ENCODE measurements at regions not wholly inside any gene's neighbourhood (a gene's known extent, or its start where the extent isn't known, plus 50 kb on each side); places are given as distances from the start of the nearest gene placed in this dataset.
A peak's percentile ranks its signal among the peaks of the same experiment; 100 is the strongest.
"Not testable (repeated sequence)": the region's sequence is repeated elsewhere in the genome, so short reads cannot be mapped to it uniquely, and the experiment has no call there.

DNA sequence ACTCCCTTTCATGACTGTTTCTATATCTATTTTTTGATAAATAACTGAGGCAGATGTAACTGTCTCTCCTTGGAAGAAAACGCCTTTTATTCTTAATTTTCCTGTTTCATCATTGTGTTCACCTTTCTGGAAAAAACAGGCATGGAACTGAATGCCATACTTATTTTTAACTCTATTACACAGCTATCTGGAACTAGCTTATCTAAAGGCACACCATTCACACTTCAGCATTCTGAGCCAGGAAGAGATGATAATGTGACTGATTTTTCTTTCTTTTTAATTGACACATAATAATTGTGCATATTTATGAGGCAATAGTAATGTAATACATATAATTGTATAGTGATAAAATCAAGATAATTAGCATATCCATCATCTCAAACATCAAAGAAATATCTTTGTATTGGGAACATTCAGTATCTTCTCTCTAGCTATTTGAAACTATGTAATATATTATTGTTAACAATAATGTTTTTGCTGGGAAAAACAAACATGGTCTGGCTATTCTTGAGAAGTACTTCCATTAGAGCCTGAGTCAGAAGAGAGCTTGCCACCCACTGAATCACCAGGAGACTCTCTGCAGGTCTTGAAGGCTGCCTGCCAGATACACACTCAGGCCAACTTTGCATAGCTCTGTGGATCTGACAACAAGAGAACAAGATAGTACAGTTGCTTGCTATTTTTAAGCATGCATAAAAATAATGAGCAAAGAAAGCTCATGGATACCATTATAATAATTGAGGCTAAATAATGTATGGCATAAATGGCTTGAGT, 501.0 kb upstream of the EDIL3 start:
- peak; percentile 67 for DNase-seq (ENCODE audit: low read depth)

DNA sequence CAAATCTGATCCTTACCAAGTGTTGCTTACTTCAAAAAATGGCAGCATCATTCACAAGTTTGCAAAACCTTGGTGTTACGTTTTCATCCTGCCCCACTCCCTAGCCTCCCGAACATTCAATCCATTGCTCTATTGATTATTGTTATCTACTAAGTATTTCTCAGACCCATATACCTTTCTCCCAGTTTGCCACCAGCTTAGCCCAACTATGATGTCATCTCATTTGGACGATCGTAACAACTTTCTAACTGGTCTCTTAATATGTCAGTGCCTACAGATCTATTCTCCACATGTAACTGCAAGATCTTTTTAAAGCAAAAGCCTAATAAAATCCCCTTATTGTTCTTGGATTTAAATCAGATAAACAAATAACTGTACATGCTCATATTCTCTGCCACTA, 497.1 kb upstream of the EDIL3 start:
- DNase-seq (ENCODE audit: low read depth), result no peak

DNA sequence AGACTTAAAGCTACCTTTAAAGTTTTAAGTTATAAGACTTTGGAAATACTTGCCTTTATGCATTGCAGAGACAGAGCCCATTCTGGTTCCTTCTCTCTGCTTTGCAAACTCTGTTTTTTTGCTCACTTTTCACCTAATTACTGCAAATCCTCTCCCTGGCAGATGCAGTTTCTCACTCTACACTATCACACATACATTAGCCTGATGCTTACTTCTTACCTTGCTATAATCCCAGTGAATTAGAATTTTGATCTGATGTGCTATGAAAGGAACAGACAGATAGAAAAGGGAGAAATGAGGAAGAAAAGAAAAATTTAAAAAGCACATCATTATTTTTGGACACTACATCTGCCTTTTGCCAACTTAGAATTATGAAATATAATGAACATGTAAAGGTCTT, 489.5 kb upstream of the EDIL3 start:
- no peak for DNase-seq (ENCODE audit: low read depth)

DNA sequence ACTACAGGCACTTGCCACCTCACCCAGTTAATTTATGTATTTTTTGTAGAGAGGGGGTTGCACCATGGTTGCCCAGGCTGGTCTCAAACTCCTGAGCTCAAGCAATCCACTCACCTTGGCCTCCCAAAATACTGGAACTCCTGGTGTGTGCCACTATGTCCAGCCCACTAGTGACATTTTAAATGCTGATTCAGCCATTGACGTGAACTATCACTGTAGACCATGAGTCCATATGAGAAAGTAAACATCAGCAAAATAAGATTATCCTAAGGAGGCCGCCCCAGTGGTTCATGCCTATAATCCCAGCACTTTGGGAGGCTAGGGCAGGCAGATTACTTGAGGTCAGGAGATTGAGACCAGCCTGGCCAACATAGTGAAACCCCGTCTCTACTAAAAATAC, 488.1 kb upstream of the EDIL3 start:
- no peak for DNase-seq (ENCODE audit: low read depth)

DNA sequence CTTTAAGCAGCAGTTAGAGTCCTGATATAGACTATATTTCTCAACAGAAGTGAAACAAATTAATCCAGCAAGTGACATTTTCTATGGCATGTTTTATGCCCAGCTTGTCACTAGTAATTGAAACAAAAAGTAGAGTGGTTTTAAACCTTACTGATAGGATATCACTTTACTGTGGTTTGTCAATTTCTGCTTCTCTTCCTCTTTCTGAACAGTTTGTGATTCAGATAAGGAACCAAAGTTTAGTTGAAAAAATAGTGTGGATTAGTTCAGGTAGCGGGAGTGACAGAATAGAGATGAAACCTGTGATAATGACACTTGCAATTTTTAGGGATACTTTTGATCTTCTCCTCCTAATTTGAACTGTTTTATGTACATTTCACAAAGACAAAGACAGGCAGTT, 485.7 kb upstream of the EDIL3 start:
- DNase-seq (ENCODE audit: low read depth), result no peak

DNA sequence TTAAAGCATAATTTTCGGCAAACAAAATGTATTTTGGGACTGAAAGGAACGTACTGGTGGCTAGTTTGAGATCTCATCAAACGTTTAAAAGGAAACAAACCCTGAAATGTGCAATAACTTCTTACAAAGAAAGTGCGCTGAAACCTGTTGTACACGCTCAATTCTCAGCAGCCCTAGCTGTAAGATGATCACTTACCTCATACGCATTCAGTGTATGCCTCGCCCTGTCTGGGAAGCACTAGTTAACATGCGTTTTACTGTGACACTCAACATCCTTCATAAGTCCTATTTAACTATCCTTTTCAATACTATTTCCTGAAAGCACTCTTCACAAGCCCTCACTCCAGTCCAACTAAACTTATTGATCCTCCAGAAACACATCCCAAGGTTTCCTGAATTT, 485.0 kb upstream of the EDIL3 start:
- DNase-seq (ENCODE audit: low read depth), result no peak

DNA sequence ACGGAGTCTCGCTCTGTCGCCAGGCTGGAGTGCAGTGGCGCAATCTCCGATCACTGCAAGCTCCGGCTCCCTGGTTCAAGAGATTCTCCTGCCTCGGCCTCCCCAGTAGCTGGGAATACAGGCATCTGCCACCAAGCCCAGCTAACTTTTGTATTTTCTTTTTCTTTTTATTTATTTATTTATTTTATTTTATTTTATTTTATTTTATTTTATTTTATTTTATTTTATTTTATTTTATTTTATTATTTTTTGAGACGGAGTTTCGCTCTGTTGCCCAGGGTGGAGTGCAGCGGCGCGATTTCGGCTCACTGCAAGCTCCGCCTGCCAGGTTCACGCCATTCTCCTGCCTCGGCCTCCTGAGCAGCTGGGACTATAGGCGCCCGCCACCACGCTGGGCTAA, 479.3 kb upstream of the EDIL3 start:
- DNase-seq (ENCODE audit: low read depth), result not testable (repeated sequence)

DNA sequence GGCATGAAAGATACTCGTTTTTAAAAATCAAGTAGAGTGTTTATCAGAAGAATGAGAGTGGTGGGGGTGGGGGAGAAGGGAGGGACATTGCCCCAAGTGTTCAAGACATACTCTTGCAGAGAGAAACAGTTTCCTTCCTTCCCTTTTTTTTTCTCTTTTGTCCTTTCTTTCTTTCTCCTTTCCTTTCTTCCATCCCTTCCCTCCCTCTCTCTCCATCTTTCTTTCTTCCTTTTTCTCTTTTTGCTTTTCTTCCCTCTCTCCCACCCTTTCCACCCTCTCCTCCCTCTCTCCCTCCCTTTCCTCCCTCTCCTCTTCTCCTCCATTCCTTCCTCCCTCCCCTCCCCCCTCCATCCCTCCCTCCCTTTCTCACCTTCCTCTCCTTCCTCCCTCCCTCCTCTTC, 478.3 kb upstream of the EDIL3 start:
- no peak for DNase-seq (ENCODE audit: low read depth)

DNA sequence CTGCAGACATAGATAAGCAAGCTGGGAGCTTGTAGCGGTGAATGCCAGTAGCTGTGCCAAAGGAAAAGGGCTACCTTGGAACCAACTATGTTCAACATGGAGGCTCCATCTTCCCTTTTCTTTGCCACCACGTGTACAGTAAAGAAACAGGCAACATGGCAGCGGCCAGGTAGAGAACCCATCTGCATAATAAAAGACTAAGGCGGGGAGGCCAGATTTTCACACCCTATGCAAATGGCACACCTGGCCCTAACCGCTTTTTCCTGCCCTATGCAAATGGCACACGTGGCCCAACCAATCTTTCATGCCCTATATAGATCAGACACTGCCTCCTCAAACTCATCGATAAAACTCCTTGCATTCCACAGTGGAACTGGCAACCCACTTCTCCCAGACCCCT, 477.5 kb upstream of the EDIL3 start:
- no peak for DNase-seq (ENCODE audit: low read depth)

DNA sequence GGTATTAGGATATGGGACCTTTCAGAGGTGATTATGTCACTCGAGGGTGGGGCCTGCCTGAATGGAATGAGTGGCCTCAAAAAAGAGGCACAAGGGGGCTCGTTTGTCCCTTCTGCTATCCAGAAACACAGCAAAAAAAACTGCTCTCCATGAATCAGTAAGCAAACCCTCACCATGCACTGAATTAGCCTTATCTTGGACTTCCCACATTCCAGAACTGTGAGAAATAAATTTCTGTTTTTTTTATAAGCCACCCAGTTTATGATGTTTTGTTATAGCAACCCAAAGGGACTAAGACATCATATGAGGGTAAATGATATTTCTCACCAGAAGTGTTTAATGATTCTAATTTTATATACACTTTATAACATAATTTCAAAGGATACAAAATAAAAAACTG, 476.6 kb upstream of the EDIL3 start:
- DNase-seq (ENCODE audit: low read depth), result no peak

DNA sequence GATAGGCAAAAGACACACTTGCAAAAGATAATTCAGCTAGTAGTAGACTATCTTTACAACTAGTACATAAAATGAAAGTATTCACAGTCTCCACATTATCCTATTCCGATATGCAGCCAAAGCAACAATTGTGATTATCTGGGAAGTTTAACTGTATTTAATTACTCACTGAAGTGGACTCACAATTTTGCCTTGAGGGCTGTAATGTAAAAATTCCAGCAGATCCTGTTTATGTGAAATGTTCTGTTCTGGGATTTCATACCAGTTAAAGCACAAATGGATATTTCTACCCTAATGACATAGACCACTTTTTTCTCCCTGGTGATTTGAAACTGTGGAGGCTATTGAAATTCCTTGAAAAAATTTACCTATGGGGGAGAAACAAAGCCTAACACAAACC, 474.4 kb upstream of the EDIL3 start:
- DNase-seq (ENCODE audit: low read depth), result no peak

DNA sequence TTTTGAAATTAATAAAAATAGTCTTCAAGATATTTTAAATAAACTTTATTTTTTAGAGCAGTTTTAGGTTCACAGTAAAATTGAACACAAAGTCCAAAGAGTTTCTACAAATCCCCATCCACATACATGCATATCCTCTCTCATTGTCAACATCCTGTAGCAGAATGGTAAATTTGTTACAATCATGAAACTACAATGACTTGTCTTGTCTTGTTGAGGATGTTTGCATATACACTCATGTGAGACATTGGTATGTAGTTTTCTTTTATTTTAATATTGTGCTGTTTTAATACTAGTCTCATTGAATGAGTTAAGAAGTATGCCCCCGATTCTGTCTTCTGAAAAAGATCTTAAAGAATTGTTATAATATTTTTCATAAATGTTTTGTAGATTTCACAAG, 447.0 kb upstream of the EDIL3 start:
- no peak for DNase-seq (ENCODE audit: low read depth)

DNA sequence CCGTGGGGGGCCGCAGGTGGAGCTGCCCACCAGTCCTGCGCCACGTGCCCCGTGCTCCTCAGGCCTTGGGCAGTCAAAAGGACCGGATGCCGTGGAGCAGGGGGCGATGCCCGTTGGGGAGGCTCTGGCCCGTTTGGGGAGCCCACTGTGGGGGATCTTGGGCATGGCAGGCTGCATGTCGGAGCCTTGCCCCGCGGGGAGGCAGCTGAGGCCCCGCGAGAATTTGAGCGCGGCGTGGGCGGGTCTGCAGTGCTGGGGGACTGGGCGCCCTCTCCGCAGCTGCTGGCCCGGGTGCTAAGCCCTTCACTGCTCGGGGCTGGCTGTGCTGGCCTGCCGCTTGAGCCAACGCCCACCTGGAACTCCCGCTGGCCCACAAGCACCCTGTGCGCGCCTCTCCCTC, 445.6 kb upstream of the EDIL3 start:
- no peak for DNase-seq (ENCODE audit: low read depth)

DNA sequence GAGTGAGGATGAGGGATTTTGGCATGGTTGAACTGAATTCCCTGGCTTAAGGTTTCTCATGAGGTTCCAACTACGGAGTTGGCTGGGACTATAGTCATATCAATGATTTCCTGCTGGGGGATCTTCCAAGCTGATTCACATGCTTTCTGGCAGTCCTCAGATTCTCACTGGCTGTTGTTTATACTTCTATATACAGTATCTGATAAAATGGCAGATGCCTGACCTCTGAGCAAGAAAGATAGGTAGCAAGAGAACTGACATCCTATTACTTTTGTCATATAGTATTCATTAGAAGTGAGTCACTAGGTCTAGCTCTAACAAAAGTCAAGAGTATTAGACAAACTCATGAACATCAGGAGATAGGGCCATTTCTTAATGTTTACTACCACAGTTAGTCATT, 440.9 kb upstream of the EDIL3 start:
- DNase-seq (ENCODE audit: low read depth), result peak; percentile 26

DNA sequence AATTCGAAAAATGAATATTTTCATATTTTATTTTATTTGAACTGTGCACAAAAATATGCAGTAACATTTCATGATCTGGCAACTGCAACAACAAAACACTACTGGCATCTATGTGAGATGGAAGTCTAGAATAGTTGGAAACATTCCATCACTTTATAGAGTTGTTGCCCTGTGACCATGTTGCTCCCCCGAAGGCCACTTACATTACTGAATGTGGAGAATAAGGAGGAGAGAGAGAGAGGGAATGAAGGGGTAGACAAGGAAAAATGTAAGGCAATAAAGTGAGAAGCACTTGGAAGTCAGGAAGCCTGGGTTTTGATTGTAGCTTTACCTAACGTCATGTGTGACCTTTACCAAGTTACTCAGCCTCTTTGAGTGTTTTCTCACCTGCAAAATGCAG, 437.2 kb upstream of the EDIL3 start:
- no peak for DNase-seq (ENCODE audit: low read depth)

DNA sequence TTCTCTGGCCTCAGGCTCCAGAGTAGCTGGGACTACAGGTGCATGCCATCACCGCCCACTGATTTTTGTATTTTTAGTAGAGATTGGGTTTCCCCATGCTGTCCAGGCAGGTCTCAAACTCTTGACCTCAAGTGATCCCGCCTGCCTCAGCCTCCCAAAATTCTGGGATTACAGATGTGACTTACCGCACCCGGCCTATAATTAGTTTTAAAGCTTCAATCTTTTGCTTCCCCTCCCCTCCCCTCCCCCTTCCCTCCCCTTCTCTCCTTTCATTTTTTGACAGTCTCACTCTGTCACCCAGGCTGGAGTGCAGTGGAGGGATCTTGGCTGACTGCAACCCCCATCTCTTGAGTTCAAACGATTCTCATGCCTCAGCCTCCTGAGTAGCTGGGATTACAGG, 433.3 kb upstream of the EDIL3 start:
- DNase-seq (ENCODE audit: low read depth), result no peak

DNA sequence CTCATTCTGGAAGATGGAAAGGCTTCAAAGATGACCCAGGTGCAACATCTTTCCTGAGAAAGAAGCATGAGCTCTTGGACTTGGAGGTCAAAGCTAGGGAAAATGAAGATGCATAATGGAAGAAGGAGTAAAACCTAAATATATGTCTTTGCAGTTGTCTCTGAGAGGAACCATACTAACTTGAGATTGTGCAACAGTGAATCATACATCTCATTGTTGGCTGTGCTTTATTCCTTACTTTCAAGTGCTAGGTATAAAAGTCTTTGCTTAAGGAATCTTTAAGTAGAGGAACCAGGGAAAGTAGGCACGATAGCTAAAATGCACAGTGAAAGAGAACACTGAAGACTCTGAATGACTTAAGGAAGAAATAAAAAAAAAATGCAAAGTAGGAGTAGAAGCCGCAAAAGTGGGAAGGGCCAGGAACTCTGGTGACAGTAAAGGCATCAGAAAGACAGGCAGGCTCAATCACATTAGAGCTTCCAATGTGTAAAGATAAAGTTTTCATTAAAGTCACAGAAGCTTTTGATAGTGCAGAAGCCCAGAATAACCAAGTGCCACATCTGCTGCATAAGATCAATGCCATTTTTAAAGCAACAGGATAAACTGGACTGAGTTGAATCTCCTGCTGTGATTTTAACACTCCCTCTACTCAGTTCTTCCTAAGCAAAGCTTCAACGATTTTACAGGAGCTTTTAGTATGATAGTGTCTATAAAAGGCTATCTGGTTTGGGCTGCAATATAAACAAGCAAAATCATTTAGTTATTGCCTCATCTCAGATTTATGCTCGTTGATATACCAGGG, 432.3 kb upstream of the EDIL3 start:
- no peak for DNase-seq (ENCODE audit: low read depth)

DNA sequence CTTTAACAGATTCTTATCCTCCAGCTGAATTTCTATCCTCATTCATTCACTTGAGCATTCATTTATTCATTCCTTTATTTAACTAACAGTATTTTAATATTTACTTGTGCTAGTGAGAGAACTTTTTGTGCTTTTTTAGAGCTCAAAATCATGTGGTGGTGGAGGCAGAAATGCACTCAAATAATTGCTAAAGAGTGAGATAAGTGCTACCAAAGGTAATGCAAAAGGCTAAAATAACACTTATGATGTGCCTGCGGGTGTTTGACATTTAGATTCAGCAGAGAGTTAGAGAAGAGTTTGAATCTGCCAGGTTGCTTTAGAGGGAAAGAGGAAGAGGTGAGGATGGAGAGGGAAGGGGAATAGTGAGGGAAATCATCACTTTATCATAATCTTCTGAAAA, 431.5 kb upstream of the EDIL3 start:
- DNase-seq (ENCODE audit: low read depth), result no peak

DNA sequence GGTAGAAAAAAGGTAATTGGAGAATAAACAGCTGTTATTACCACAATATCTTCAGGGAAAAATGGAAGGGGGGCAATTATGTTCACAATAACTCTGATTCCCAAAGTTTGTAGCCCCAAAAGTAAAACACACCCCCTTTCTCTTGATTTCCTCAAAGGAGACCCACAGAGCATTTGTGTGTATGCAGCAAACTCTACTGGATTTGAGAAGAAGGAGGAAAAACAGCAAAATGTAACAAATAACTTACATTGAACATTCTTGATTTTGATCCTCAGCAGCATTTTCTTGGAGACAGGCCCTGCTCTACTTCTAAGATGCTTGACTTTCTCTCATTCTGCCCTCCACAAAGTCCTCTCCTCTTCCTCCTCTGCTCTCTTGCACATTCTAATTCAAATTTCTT, 420.8 kb upstream of the EDIL3 start:
- no peak for DNase-seq (ENCODE audit: low read depth)

DNA sequence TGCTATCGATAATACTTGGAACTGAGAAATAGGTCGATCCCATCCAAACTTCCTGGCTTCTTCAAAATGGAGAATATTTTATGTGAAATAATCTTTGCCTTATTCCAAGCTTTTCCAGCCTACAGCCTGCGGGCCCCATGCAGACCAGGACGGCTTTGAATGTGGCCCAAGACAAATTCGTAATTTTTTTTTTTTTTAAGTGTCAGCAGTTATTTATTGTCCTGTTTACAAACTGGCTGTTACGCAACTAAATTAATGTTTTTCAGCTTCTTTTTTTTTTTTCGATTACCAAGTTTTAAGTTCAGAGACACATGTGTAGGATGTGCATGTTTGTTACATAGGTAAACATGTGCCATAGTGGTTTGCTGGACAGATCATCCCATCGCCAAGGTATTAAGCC, 411.7 kb upstream of the EDIL3 start:
- no peak for DNase-seq (ENCODE audit: low read depth)

DNA sequence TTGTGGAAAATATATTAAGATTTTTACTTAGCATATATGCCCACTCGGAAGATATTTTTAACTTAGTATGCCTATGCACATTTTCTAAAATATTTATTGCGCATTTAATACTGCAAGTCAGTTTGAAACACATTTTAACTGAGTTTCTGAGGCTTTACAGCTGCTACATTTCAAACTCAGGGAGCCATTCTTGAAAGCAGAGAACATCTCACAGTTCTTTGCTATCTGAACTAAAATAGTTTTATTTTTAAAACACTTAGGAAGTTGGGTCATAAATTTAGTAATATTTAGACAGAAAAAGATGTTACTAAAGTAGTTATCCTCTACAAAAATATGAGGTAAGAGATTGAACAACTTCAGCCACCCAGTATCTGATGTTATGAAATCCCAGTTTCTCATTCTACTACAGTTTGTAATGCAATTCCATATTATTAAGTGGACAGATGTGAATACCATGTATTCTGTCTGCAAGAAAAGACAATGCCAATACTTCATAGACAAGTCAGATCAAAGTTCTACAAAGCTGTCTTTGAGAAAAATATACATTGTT, 409.9 kb upstream of the EDIL3 start:
- no peak for DNase-seq (ENCODE audit: low read depth)

DNA sequence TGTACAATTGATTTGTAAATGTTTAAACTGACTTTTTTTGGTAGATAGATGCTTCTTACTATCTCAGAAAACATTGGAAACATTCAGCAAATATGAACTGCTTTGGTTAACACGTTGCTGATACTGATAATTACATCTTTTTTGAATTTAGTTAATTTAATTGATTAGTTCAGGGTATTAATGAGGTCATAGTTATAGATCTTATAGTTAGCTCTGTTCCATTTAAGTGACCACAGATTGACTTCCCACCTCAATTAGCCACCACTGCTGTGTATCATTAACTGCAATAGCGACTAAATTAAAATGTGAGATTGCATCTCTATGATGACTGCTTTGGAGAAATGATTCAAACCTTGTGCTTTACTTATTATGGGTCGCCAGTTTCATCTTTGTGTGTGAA, 407.1 kb upstream of the EDIL3 start:
- DNase-seq (ENCODE audit: low read depth), result no peak

DNA sequence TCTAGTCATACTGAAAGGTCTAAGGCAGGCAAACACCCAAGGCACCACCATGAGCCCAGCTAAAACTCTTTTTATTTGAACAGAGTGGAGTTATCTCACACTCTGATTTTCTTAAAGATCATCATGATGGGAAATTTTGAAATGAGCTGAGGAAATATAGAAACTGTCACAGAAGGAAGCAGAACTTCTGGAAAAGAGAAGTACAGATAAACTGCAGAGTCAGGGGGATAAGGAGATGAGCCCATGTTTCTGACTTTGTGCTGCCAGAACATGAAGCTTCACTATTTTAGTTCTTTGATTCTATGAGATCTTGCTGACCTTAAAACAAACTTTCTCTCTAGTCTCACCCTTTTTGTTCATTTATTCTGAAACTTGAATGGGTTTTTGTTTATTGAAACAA, 406.5 kb upstream of the EDIL3 start:
- no peak for DNase-seq (ENCODE audit: low read depth)

DNA sequence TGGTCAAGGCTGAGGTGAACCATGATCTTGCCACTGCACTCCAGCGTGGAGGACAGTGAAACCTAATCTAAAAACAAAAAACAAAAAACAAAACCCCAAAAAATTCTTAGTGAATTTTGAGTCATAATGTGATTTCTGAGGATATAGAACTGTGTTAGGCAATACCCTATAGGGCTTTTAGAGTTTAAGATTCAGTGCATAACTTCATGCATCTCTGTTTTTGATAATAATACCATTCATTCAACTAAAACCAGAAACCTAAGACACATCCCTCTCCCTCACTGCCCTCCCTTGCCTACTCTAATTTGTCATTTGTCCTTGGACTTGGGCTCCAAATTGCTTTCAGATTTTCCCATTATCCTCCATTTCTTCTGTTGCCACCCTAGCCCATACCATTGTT, 405.7 kb upstream of the EDIL3 start:
- DNase-seq (ENCODE audit: low read depth), result no peak

Data from non-pigmented ciliary epithelial cell (primary cell).